ENCODE measurements at regions not wholly inside any gene's neighbourhood (a gene's known extent, or its start where the extent isn't known, plus 50 kb on each side); places are given as distances from the start of the nearest gene placed in this dataset.
"Not testable (repeated sequence)": the region's sequence is repeated elsewhere in the genome, so short reads cannot be mapped to it uniquely, and the experiment has no call there.

DNA sequence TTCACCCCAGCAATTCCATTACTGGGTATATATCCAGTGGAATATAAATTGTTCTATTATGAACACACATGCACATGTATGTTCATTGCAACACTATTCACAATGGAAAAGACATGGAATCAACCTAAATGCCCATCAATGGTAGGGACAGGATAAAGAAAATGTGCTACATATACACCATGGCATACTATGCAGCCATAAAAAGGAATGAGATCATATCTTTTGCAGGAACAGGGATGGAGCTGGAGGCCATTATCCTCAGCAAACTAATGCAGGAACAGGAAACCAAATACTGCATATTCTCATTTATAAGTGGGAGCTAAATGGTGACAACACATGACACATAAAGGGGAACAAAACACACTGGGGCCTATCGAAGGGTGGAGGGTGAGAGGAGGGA lies 112.6 kb upstream of the IVNS1ABP start:
- not testable (repeated sequence) for DNase-seq

- no peak for DNase-seq
Observed at GRCh38 chr1:185427776-185428175, 110.7 kb upstream of the IVNS1ABP start.

DNA sequence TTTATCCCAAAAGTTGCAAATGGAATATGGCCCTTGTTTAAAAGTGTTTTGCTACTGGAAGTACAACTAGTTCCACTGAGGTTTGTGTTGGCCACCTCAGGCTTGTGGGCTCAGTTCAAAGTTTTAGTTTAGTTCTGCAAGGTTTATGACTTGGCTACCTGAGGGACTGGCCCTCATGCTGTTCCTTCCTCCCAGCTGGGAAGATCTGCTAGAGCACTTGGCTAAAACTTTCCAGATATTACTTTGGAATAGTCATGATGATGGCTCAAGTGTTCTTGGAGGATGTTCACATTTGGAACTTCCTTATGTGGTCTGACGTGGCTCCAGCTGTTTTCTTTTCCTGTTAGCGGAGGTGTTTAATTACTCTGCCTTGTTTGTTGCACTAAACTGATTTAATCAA lies 110.2 kb upstream of the IVNS1ABP start:
- DNase-seq: no peak

GRCh38 chr1:185426848-185427247 lies 109.8 kb upstream of the IVNS1ABP start:
- no peak for DNase-seq

DNA sequence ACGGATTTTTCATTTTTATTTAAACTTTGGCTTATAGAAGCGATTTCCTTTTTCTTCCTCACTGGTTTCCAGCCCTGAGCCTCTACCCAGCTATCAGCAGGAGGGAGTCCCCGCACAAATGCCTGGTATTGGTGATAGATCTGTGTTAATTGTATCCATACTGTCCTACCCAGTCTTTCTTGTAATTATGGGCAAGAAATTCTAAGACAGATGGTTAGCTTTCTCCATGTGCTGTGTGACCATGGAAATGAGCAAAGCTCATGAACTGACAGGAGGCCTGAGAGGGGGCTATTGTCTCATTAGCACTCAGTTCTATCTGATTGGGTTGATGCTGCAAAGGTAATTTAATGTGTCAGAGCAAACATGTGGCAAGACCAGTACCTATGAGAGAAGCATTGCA lies 108.1 kb upstream of the IVNS1ABP start:
- DNase-seq: no peak

DNA sequence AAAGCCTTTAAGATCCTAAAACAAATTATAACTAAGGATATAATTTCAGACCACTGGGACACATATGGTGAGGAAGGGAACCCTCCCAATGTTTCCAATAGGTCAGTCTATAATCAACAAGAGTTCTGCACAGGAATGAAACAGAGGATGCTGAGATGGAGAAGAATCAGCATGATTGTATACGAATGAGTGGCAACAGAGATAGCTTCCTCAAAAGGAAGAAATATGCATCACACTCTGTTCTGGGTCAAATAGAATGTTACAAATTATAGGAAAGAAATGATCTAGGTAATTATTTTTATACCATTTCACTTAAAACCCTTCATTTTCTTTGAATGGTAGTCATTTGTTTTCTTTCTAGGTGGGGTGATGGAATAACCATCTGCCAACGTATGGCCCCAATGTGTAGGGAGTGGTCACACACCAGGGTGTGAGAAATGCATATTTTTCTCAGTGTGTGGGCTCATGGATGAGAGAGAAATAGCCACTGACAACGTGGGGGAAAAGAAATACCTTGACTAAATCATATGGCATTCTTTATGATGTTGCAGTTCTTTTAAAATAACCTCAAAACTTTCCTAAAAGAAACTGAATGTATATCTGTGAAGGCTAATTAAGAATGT lies 104.6 kb upstream of the IVNS1ABP start:
- DNase-seq: no peak

- no peak for DNase-seq
Observed at GRCh38 chr1:185420588-185421081, 103.6 kb upstream of the IVNS1ABP start.

- no peak for DNase-seq
Observed at GRCh38 chr1:185419718-185420117, 102.7 kb upstream of the IVNS1ABP start.

DNA sequence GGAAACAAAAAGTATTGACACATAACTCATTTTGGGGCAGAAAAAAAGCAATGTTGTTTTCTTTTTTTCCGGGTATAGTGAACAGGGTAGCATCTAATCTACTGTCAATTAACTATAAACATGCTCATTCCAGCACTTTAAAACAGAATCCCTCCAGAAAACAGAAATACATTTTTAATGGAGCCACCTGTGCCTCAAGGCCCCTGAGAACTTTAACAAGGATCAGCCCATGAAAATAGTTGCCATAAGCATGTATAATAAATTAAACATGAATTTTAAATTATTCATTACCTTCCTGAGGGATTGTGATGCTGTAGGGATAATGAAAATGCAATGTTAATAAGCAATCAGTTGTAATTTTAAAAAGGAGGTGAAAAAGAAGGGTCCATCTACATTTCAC lies 101.4 kb upstream of the IVNS1ABP start:
- no peak for DNase-seq

- DNase-seq: no peak
Observed at GRCh38 chr1:185412385-185413087, 95.5 kb upstream of the IVNS1ABP start.

DNA sequence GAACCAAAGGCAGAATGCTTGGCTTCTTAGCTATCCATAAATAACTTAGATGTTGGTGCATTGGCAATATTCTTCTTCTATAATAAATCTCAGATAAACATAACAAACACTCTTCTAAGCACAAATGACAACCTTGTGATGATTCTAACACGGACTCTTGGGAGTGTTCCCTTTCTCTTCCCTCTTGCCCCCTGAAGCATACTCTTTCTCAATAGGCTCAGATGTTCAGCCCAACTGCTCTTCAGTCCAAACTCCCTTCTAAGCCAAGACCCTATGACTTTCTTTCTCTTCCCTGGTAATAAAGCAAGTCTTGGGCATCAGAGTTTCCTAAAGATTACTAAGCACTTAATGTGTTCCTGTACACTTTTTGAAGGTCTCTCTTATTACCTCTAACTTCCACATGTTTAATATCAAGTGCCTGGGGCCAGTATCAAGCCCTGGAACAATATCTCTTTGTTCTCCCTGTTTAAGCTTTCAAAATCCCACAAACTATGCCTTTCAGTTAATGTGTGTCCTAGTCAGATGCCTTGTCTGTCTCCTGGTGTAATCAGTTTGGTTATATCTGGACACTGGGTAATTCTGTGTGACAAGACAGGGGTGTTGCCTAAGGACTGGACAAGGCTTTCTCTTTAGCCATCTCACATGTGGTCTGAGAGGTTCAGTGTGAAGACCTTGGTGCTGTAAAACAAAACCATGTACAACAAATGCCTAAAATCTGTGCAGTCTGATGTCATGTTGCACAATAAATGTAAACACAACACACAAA lies 92.9 kb upstream of the IVNS1ABP start:
- DNase-seq: no peak

DNA sequence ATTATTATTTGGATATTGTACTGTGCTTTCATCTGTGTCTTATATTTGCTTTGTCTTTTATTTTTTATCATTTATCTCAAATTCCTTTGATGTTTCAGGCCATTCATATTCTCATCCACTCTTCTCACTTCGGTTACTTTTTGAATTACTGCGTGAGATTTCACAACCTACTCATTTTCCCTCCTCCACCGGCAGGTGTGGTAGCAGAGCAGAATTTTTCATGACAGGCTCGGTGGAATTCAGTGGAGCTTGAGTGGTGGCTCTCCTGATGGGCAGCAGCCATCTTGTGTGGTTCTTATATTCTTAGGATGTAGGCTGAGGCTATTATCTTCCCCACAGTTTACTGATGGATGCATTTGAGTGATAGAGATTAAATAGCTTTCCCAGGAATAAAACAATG lies 92.3 kb upstream of the IVNS1ABP start:
- no peak for DNase-seq

GRCh38 chr1:185408700-185409270 lies 91.7 kb upstream of the IVNS1ABP start:
- no peak for DNase-seq

DNA sequence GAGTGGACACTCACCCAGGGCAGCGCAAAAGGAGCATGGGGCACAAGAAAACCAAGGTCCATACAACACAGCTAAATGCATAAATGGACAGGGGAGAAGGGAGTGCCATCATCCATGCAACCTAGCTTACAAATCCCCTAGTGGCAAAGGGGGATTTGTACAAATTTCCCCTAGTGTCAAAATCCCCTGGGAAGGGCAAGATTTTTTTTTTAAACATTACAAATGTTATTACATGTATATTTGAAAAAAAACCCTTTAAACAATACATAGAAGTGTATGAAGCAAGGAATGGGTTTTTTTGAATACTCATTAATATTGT lies 89.6 kb upstream of the IVNS1ABP start:
- DNase-seq: no peak

GRCh38 chr1:185406006-185406690 lies 89.1 kb upstream of the IVNS1ABP start:
- no peak for DNase-seq

DNA sequence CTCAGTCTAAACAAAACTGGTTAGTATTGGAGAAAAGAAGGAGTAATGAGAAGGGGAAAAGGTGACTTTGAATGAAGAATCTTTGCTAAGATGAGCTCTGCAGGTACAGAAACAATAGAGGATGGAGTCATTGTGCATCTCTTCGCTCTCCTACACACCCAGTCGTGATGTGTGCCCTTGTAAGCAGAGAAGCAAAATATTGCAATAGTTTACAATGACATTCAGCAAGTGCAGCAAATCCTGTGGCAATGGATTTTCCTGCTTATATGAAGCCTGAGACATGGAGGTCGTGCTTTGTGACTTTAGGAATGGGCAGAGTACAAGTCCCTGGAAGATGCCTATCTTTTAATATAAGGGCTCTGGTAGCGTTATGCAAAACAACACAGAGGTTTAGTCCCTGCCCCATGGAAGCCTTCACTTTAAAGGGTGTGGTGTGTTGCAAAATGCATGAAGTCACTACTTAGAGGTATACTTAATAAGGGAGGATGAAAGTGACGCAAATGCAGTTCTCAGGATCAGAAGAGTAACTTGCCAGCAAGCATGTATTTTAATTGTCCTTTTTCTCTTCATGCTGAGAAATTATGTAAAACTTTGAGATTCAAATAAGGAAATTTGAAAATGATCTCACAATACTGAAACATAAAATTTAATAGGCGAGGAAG lies 88.0 kb upstream of the IVNS1ABP start:
- DNase-seq: no peak

DNA sequence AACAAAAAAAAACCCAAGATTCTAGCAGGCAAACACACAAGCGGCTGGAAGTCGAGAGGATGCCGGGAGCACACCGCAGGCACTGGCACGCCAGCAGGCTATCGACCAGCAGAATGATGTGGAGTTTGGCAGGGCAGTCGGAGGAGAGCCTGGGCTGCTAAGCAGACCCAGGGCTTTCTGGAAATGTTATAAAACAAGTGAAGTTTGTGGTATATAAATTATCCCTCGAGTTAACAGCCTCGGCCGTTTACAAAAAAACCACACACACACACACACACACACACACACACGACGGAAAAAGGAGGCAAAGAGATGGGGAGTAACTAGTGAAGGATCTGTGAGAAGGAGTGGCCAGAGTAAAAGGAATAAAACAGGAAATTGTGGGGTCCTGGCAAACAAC lies 87.2 kb upstream of the IVNS1ABP start:
- no peak for DNase-seq

GRCh38 chr1:185402930-185403329 lies 85.9 kb upstream of the IVNS1ABP start:
- DNase-seq: no peak

DNA sequence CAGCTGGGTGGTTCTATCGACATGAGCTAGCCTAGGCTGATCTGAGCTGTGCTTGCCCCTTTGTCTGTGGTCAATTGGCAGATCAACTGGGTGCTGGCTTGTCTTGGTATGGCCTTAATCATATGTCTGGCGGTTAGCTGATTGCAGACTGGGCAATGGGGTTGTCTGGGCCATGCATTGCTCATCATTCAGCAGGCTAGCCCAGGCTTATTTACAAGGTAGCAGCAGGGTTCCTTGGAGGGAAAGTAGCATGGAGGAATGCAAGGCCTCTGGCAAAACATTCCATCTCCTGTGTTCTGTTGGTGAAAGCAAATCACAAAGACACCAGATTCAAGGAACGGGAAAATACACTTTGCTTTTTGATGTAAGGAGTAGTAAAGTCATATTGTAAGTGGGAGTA lies 84.0 kb upstream of the IVNS1ABP start:
- DNase-seq: no peak

GRCh38 chr1:185400052-185400451 lies 83.0 kb upstream of the IVNS1ABP start:
- no peak for DNase-seq

- no peak for DNase-seq
Observed at GRCh38 chr1:185398599-185398998, 81.6 kb upstream of the IVNS1ABP start.

GRCh38 chr1:185398022-185398421 lies 81.0 kb upstream of the IVNS1ABP start:
- DNase-seq: no peak

DNA sequence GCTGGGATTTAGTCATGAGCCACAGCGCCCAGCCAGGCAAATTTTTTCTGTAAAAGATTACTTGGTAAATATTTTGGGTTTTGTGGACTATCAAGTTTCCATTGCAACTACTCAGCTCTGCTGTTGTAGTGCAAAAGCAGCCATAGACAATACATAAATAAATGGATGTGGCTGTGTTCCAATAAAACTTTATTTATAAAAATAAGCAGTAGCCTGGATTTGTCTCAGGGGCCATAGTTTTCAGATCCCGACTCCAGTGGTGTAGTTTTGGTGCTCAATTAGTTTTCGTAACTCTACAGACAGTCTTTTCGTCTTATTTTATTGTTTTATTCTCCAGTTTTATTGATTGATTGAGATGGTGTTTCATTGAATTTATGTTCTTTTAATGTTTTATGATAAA lies 80.1 kb upstream of the IVNS1ABP start:
- DNase-seq: no peak

All from hematopoietic multipotent progenitor cell treated with erythropoietin and hydrocortisone succinate and interleukin-3 and kit ligand, for 8 days (in vitro differentiated cells).